Skeletal muscle satellite cell (primary cell): ENCODE measurements at regions not wholly inside any gene's neighbourhood (a gene's known extent, or its start where the extent isn't known, plus 50 kb on each side); places are given as distances from the start of the nearest gene placed in this dataset.

Experiments used
- H3K27me3 ChIP-seq: 2 replicates; pipeline ENCODE4 v1.7.0; 2013; ENCODE audit warnings: low read length; ENCODE audit not compliant: control insufficient read depth, insufficient read depth
- H3K36me3 ChIP-seq: 2 replicates; pipeline ENCODE4 v1.7.0; 2013; ENCODE audit warnings: mild to moderate bottlenecking, control low read depth, low read length; ENCODE audit not compliant: insufficient read depth
- H3K4me1 ChIP-seq: 2 replicates; pipeline ENCODE4 v1.7.0; 2013; ENCODE audit warnings: low read length; ENCODE audit not compliant: control insufficient read depth, insufficient read depth
- H3K4me2 ChIP-seq: 2 replicates; pipeline ENCODE4 v1.7.0; 2013; ENCODE audit warnings: mild to moderate bottlenecking, low read length
- H3K4me3 ChIP-seq: 2 replicates; pipeline ENCODE4 v1.7.0; 2013; ENCODE audit warnings: low read length
- H3K9ac ChIP-seq: 2 replicates; pipeline ENCODE4 v1.7.0; 2013; ENCODE audit warnings: mild to moderate bottlenecking, low read depth, low read length, moderate library complexity
- H3K9me3 ChIP-seq: replicated peaks from 2 replicates; pipeline ENCODE4 v1.7.0; 2013; ENCODE audit warnings: mild to moderate bottlenecking, control low read depth, low read length

DNA sequence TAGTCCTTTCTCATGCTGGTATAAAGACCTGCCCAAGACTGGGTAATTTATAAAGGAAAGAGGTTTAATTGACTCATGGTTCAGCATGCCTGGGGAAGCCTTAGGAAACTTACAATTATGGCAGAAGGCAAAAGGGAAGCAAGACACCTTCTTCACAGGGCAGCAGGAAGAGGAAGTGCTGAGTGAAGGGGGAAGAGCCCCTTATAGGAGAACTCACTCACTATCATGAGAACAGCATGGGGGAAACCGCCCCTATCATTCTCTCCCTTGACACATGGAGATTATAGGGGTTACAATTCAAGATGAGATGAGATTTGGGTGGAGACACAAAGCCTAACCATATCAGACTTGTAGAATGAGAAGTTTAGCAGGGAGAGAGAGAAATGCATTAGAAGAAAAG lies 373.3 kb upstream of the DIAPH2 start:
- Histone ChIP-seq H3K4me3 (no peak overlapping the region), H3K4me2 (no peak overlapping the region), H3K4me1 (no peaks in the 10 kb centered on the region), H3K27me3 (no peaks in the 10 kb centered on the region), H3K9me3 (no peaks in the 10 kb centered on the region), H3K9ac (no peak overlapping the region), H3K36me3 (no peaks in the 10 kb centered on the region)

DNA sequence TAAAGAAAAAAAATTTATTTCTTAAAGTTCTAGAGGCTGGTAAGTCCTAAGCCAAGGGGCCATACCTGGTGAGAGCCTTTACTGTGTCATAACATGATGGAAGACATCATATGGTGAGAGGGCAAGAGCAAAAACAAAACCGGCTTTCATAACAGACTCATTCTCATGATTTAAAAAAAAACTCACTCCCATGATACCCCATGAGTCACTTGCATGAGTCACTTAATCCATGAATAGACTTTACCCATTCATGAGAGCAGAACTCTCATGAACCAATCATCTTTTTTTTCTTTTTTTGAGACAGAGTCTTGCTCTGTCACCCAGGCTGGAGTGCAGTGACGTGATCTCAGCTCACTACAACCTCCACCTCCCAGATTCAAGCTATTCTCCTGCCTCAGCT lies 369.7 kb upstream of the DIAPH2 start:
- Histone ChIP-seq H3K27me3 (no peaks in the 10 kb centered on the region), H3K4me2 (no peak overlapping the region), H3K4me1 (no peaks in the 10 kb centered on the region), H3K9ac (no peak overlapping the region), H3K4me3 (no peak overlapping the region), H3K36me3 (no peaks in the 10 kb centered on the region), H3K9me3 (no peaks in the 10 kb centered on the region)

DNA sequence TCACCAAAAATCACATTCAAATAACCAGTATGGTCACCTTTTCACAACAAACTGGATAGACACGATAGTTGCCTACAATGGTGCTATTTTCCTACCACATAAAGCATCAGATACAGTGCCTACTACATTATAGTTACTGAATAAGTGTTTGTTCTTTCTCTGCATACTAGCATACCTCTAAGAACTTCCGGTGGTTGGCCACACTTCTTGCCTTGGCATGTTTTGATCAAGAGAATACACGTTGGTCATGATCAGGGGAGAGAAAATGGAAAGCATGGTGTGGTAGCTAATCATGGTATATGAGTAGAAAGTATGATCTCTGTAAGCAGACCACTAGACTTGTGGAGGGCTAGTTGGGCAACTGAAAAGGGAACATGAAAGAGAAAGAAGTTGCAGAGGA lies 322.8 kb upstream of the DIAPH2 start:
- H3K9ac ChIP-seq = no peak overlapping the region
- no peaks in the 10 kb centered on the region for H3K4me1 ChIP-seq
- H3K4me2 ChIP-seq = no peak overlapping the region
- H3K27me3 ChIP-seq = peaks cover 5% of the 10 kb centered on the region
- H3K36me3 ChIP-seq = no peaks in the 10 kb centered on the region
- no peaks in the 10 kb centered on the region for H3K9me3 ChIP-seq
- no peak overlapping the region for H3K4me3 ChIP-seq

DNA sequence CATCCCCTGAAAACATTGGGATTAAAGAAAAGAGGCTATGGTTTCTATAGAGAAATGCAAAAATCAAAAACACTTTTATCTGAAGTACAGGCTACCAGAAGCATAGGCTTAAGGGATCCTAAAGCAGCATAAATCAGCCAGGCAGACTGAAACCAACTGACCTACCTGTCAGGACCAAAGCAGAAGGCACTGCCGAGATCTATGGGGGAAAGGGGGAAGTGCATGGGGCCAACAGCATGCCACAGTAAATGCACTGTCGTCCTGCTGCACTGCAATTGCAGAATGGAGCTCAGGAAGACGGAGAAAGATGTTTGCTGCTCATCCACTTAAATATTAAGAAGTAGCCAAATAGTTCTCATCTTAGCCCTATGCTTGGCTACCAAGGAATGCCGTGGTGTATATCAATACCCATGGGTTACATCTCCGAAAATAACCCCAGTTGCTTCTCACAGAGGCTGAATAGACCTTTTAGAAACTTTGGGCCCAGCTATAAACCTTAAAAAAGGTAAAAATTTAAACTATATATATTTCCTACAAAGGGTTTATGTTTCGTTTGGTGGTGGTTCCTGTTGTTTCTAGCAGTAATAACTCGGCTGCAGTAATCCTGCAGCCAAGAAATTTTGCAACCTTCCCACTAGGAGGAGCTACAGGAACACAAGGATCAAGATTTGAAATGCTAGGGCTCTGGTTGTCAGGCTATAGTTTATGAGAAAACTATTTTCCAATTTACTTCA lies 312.2 kb upstream of the DIAPH2 start:
- Histone ChIP-seq H3K36me3 (no peaks in the 10 kb centered on the region), H3K9ac (no peak overlapping the region), H3K4me2 (peak overlapping the region; percentile 49), H3K4me3 (no peak overlapping the region), H3K27me3 (no peaks in the 10 kb centered on the region), H3K9me3 (no peaks in the 10 kb centered on the region), H3K4me1 (no peaks in the 10 kb centered on the region)

DNA sequence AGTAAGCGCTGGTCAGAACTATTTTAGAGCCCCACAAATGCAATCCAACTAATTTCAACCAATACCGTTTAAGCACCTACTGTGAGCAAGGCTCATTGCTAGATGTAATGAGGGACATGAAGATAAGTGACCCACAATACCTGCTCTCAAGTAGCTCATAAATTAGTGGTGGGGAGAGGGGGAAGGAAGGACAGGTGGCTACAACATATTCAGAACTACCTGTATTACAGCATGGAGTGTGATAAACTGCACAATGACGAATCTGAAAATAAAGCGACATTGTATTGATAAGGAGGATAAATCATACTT lies 311.6 kb upstream of the DIAPH2 start:
- Histone ChIP-seq H3K9ac (no peak overlapping the region), H3K4me3 (no peak overlapping the region), H3K9me3 (no peaks in the 10 kb centered on the region), H3K27me3 (no peaks in the 10 kb centered on the region), H3K36me3 (no peaks in the 10 kb centered on the region), H3K4me1 (no peaks in the 10 kb centered on the region), H3K4me2 (no peak overlapping the region)

DNA sequence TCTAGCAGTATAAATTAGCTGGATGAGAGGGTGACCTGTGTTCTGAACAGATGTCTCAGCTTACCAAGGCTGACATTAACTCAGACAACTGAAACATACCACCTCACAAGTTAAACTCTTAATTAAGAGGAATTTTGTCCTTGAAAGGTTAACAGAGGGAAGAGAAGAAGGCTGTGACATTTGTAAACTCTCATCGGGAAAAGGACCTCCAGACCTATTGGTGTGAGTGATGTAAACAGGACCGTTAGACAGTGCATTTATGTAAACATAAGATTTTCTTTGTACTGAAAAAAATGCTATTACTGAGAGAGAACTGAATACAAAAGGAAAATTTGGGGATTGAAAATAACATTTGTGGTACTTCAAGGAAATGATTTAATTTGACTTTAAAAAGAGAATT lies 308.4 kb upstream of the DIAPH2 start:
- H3K27me3 ChIP-seq = no peaks in the 10 kb centered on the region
- H3K9me3 ChIP-seq = no peaks in the 10 kb centered on the region
- H3K9ac ChIP-seq = no peak overlapping the region
- H3K36me3 ChIP-seq = no peaks in the 10 kb centered on the region
- no peak overlapping the region for H3K4me2 ChIP-seq
- no peaks in the 10 kb centered on the region for H3K4me1 ChIP-seq
- no peak overlapping the region for H3K4me3 ChIP-seq

DNA sequence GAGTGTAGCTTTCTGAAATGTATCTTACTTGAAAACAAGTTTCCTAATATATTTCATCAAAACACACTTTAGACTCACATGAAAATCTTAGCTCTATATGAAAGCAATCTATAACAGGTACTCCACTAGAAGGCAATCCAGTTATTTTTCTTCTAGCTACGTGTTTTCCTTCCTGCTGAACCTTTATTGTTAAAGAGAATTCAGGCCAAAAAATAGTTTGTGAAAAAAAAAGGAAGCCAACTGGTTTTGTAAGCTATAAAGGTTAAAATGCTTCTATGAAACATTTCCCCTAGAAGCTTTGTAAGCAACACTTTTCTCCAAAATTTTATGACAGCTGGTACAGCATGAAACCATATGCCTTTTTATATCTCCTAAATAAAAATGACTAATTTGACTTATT lies 304.7 kb upstream of the DIAPH2 start:
- Histone ChIP-seq H3K4me1 (no peaks in the 10 kb centered on the region), H3K4me2 (no peak overlapping the region), H3K27me3 (no peaks in the 10 kb centered on the region), H3K36me3 (no peaks in the 10 kb centered on the region), H3K4me3 (no peak overlapping the region), H3K9ac (no peak overlapping the region), H3K9me3 (no peaks in the 10 kb centered on the region)

DNA sequence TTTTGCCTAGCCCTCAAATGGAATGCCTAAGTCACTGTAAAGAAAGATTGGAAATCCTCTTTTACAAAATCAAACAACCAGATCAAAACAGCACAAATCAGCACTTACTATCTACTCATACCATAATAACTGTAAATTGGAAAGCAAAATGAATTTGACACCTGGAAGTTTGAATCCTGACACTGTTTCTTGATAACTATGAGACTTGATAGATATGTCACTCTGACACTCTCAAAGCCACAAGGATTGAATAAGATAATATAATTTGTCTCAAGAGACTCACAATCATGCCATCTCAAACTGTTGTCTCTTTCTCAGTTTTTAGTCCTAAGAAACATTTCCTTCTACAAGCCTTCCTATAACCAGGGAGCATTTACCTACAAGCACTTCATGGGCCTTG lies 302.6 kb upstream of the DIAPH2 start:
- no peaks in the 10 kb centered on the region for H3K4me1 ChIP-seq
- no peak overlapping the region for H3K9ac ChIP-seq
- H3K36me3 ChIP-seq = no peaks in the 10 kb centered on the region
- H3K9me3 ChIP-seq = no peaks in the 10 kb centered on the region
- no peak overlapping the region for H3K4me2 ChIP-seq
- no peak overlapping the region for H3K4me3 ChIP-seq
- H3K27me3 ChIP-seq = no peaks in the 10 kb centered on the region

DNA sequence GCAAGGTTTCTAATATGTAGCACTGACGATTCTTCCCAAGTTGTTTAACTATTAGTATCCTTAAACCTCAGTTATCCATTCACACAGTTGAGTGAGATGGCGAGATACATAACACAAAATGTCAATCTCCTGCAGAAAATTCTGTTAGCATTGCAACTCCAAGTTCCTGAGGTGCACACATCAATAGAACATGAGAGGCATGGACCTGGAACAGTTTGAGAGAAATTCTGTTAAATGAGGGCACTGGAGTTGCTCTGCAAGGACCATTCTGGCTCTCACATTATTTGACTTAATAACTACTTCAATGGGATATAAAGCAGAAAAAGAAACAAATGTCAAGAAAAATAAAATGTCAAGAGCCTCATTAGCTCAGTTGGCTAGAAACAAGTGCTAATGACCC lies 301.2 kb upstream of the DIAPH2 start:
- Histone ChIP-seq H3K4me2 (no peak overlapping the region), H3K9ac (no peak overlapping the region), H3K4me1 (no peaks in the 10 kb centered on the region), H3K36me3 (no peaks in the 10 kb centered on the region), H3K4me3 (no peak overlapping the region), H3K27me3 (no peaks in the 10 kb centered on the region), H3K9me3 (no peaks in the 10 kb centered on the region)

DNA sequence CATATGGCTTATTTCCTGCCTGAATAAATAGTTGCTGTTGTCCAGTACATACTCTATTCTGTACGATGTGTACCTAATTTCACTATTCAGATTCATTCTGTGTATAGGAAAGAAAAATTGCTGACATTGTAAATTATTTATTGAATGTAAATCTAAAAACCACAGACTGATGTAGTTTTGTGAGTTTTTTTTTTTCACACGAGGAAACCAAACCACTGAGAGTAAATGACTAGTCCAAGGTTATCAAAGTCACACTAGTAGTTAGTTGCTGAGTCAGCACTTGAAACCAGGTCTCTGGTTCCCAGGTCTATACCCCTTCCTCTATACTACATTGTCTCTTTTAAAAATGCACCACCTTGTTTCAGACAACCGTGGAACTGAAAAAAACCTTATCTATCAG lies 298.3 kb upstream of the DIAPH2 start:
- Histone ChIP-seq H3K4me1 (peaks cover 15% of the 10 kb centered on the region), H3K4me2 (no peak overlapping the region), H3K27me3 (no peaks in the 10 kb centered on the region), H3K4me3 (no peak overlapping the region), H3K9me3 (no peaks in the 10 kb centered on the region), H3K9ac (no peak overlapping the region), H3K36me3 (no peaks in the 10 kb centered on the region)

DNA sequence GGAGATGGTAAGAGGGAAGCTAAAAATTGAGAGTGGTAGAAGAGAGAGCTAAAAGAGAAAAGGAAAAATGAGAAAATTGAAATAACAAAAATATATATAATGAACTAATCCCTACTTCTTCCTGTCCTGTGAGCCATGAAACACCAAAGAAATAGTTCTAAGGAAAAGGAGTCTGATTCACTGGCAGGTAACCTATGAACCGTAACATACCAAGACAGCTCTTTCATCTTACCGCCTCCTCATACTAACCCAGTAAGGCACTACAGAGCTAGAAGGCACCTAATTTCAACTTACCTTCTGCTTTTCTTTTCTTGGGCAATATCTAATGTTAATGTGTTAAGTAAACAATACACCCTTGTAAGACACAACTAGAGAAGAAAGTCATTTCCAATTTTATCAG lies 297.7 kb upstream of the DIAPH2 start:
- H3K4me2 ChIP-seq = no peak overlapping the region
- H3K36me3 ChIP-seq = no peaks in the 10 kb centered on the region
- H3K9ac ChIP-seq = no peak overlapping the region
- no peak overlapping the region for H3K4me3 ChIP-seq
- no peaks in the 10 kb centered on the region for H3K27me3 ChIP-seq
- H3K9me3 ChIP-seq = no peaks in the 10 kb centered on the region
- H3K4me1 ChIP-seq = peaks cover 15% of the 10 kb centered on the region

DNA sequence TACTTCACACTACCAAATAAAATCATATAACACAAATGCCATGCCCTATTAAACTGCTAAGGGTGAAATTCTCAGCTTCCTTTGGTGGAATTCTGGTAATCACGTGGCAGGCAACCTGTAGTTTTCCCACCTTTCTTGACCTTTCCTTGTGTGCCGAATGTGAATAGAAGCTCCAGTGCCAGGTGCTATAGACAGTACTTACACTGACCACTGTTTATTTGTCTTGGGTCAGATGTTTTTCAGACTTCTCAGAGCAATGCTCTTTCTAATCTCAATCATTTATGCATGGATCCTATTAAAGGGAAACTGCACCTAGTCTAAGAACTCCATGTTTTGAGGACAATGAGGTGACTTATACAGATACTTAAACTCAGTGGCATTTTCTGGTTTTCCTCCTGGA lies 296.8 kb upstream of the DIAPH2 start:
- H3K27me3 ChIP-seq = no peaks in the 10 kb centered on the region
- no peak overlapping the region for H3K4me3 ChIP-seq
- H3K36me3 ChIP-seq = no peaks in the 10 kb centered on the region

More for the DNA sequence above, 296.8 kb upstream of the DIAPH2 start:
- Histone ChIP-seq H3K9ac (no peak overlapping the region), H3K4me2 (no peak overlapping the region), H3K9me3 (no peaks in the 10 kb centered on the region), H3K4me1 (peaks cover 15% of the 10 kb centered on the region)
